ENCODE measurements at regions not wholly inside any gene's neighbourhood (a gene's known extent, or its start where the extent isn't known, plus 50 kb on each side); places are given as distances from the start of the nearest gene placed in this dataset.

GRCh38 chr7:94239661-94240234 is 154.9 kb upstream of the COL1A2 start:
- H3K9me3 ChIP-seq (ENCODE audit: control insufficient read depth, insufficient read depth, low read depth, low read length), result no peaks in the 10 kb centered on the region
- CTCF ChIA-PET, result interaction anchor here (0.7 kb wide), 2 partner anchors 14 to 150 kb away, joined by 3 to 4 read pairs; no protein-coding TSS in a partner anchor
- POLR2A ChIA-PET, result no interaction called here
- no peaks in the 10 kb centered on the region for H3K36me3 ChIP-seq (ENCODE audit: control insufficient read depth in 2 of 2, insufficient read depth in 1 of 2, low read length in 2 of 2)
- no peak for TF ChIP-seq ZEB2 (tag by site-specific recombination; IDR thresholded peaks at IDR 0.05)
- TF ChIP-seq ZNF791 (tag by site-specific recombination; IDR thresholded peaks at IDR 0.05), result no peak
- TF ChIP-seq, protein P1, sequence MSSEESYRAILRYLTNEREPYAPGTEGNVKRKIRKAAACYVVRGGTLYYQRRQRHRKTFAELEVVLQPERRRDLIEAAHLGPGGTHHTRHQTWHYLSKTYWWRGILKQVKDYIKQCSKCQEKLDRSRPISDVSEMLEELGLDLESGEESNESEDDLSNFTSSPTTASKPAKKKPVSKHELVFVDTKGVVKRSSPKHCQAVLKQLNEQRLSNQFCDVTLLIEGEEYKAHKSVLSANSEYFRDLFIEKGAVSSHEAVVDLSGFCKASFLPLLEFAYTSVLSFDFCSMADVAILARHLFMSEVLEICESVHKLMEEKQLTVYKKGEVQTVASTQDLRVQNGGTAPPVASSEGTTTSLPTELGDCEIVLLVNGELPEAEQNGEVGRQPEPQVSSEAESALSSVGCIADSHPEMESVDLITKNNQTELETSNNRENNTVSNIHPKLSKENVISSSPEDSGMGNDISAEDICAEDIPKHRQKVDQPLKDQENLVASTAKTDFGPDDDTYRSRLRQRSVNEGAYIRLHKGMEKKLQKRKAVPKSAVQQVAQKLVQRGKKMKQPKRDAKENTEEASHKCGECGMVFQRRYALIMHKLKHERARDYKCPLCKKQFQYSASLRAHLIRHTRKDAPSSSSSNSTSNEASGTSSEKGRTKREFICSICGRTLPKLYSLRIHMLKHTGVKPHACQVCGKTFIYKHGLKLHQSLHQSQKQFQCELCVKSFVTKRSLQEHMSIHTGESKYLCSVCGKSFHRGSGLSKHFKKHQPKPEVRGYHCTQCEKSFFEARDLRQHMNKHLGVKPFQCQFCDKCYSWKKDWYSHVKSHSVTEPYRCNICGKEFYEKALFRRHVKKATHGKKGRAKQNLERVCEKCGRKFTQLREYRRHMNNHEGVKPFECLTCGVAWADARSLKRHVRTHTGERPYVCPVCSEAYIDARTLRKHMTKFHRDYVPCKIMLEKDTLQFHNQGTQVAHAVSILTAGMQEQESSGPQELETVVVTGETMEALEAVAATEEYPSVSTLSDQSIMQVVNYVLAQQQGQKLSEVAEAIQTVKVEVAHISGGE (tag by site-specific recombination; conservative IDR thresholded peaks at IDR 0.05; ENCODE audit: low read depth), result no peak
- no peak for TF ChIP-seq ZNF843 (tag by site-specific recombination; IDR thresholded peaks at IDR 0.05)
- TF ChIP-seq, protein P2, sequence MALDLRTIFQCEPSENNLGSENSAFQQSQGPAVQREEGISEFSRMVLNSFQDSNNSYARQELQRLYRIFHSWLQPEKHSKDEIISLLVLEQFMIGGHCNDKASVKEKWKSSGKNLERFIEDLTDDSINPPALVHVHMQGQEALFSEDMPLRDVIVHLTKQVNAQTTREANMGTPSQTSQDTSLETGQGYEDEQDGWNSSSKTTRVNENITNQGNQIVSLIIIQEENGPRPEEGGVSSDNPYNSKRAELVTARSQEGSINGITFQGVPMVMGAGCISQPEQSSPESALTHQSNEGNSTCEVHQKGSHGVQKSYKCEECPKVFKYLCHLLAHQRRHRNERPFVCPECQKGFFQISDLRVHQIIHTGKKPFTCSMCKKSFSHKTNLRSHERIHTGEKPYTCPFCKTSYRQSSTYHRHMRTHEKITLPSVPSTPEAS (tag by site-specific recombination; IDR thresholded peaks at IDR 0.05), result no peak
- no peak for TF ChIP-seq IKZF3 (tag by site-specific recombination; IDR thresholded peaks at IDR 0.05)
- no peak for TF ChIP-seq KLF16 (tag by site-specific recombination; IDR thresholded peaks at IDR 0.05)
- no peak for TF ChIP-seq ZNF18 (tag by site-specific recombination; IDR thresholded peaks at IDR 0.05)
- no peak for TF ChIP-seq KLF7 (tag by site-specific recombination; IDR thresholded peaks at IDR 0.05; ENCODE audit: borderline replicate concordance)
- TF ChIP-seq ZNF391 (tag by site-specific recombination; IDR thresholded peaks at IDR 0.05; ENCODE audit: borderline replicate concordance, low read depth), result no peak
- TF ChIP-seq ZNF776 (tag by site-specific recombination; IDR thresholded peaks at IDR 0.05; ENCODE audit: borderline replicate concordance), result no peak
- no peak for TF ChIP-seq PATZ1 (tag by site-specific recombination; IDR thresholded peaks at IDR 0.05)
- no peak for TF ChIP-seq ZNF600 (tag by site-specific recombination; IDR thresholded peaks at IDR 0.05)
- no peak for TF ChIP-seq ZNF473 (tag by site-specific recombination; IDR thresholded peaks at IDR 0.05)
- TF ChIP-seq YY2 (tag by site-specific recombination; IDR thresholded peaks at IDR 0.05), result no peak
- no peak for TF ChIP-seq ZNF302 (tag by site-specific recombination; IDR thresholded peaks at IDR 0.05; ENCODE audit: low read depth)
- TF ChIP-seq RBAK (tag by site-specific recombination; IDR thresholded peaks at IDR 0.05), result no peak
- TF ChIP-seq ZNF639 (tag by site-specific recombination; IDR thresholded peaks at IDR 0.05), result no peak
- TF ChIP-seq GLIS1 (tag by site-specific recombination; IDR thresholded peaks at IDR 0.05), result no peak
- no peak for TF ChIP-seq ZNF19 (tag by site-specific recombination; IDR thresholded peaks at IDR 0.05; ENCODE audit: low read depth)
- no peak overlapping the region for H3K4me3 ChIP-seq (ENCODE audit: low read depth, low read length)
- no peaks in the 10 kb centered on the region for H3K4me1 ChIP-seq (ENCODE audit: control insufficient read depth, insufficient read depth, low read length)
- H3K27ac ChIP-seq (ENCODE audit: extremely low read depth, low read depth, low read length), result no peak overlapping the region
